Mucosa of descending colon (tissue), 3 donors: ENCODE measurements at regions not wholly inside any gene's neighbourhood (a gene's known extent, or its start where the extent isn't known, plus 50 kb on each side); places are given as distances from the start of the nearest gene placed in this dataset.

Experiments
- ATAC-seq: fragments of 200-7000 bp; cut with Tn5 transposase; one replicate; pipeline ENCODE4 v1.9.1; 2020; ENCODE audit warnings: mild to moderate bottlenecking, moderate library complexity
- DNase-seq, 3 donors: peaks; one replicate each; pipeline ENCODE4 v3.0.0-alpha.2; 2020
- H3K36me3 ChIP-seq: fragments of 200-600 bp; one replicate; pipeline ENCODE4 v1.8.0; 2021; ENCODE audit warnings: low read depth, mild to moderate bottlenecking
- H3K4me1 ChIP-seq: fragments of 200-600 bp; one replicate; pipeline ENCODE4 v1.8.0; 2021; ENCODE audit warnings: low read depth, mild to moderate bottlenecking
- H3K4me3 ChIP-seq: fragments of 200-600 bp; one replicate; pipeline ENCODE4 v1.8.0; 2021; ENCODE audit warnings: mild to moderate bottlenecking
- H3K9me3 ChIP-seq: fragments of 200-600 bp; one replicate; pipeline ENCODE4 v1.8.0; 2021; ENCODE audit warnings: mild to moderate bottlenecking
- intact Hi-C, 2 donors: fragments of 100-400 bp; cut with DNase I in 1 of 2; cut with micrococcal nuclease in 1 of 2; formaldehyde crosslinking; loops; one replicate each; pipeline versions ENCODE4 v1.11.0 to v1.11.1; 2022; cut with DNase I, micrococcal nuclease
- TF ChIP-seq, protein P1 (sequence below): fragments of 200-600 bp; IDR thresholded peaks from one replicate; pipeline ENCODE4 v1.8.0; 2022; ENCODE audit warnings: antibody characterized with exemption, mild to moderate bottlenecking
- donor health status: DM: no; HTN: no; CAD: no; lungs with moderate emphysema.
- donor health status: DM: no; HTN: no; CAD: no.
- donor health status: DM: no; HTN: yes; CAD: no.

- Histone ChIP-seq H3K9me3 (no peaks in the 10 kb centered on the region), H3K4me3 (no peak overlapping the region), H3K4me1 (no peaks in the 10 kb centered on the region), H3K36me3 (no peaks in the 10 kb centered on the region)
- TF ChIP-seq, protein P1, sequence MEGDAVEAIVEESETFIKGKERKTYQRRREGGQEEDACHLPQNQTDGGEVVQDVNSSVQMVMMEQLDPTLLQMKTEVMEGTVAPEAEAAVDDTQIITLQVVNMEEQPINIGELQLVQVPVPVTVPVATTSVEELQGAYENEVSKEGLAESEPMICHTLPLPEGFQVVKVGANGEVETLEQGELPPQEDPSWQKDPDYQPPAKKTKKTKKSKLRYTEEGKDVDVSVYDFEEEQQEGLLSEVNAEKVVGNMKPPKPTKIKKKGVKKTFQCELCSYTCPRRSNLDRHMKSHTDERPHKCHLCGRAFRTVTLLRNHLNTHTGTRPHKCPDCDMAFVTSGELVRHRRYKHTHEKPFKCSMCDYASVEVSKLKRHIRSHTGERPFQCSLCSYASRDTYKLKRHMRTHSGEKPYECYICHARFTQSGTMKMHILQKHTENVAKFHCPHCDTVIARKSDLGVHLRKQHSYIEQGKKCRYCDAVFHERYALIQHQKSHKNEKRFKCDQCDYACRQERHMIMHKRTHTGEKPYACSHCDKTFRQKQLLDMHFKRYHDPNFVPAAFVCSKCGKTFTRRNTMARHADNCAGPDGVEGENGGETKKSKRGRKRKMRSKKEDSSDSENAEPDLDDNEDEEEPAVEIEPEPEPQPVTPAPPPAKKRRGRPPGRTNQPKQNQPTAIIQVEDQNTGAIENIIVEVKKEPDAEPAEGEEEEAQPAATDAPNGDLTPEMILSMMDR, result no peak
- ATAC-seq, result no peak
- intact Hi-C loops, result no loop called here
- no peak for DNase-seq
These were observed 170.3 kb upstream of the USP24 start for GRCh38 chr1:55385402-55386018.

GRCh38 chr1:55384637-55385036 lies 169.5 kb upstream of the USP24 start:
- DNase-seq, result no peak
- no peak overlapping the region for H3K4me3 ChIP-seq
- ATAC-seq, result no peak
- H3K4me1 ChIP-seq, result no peaks in the 10 kb centered on the region
- no peaks in the 10 kb centered on the region for H3K36me3 ChIP-seq
- TF ChIP-seq, protein P1, result no peak
- H3K9me3 ChIP-seq, result no peaks in the 10 kb centered on the region
- intact Hi-C loops, result no loop called here

DNA sequence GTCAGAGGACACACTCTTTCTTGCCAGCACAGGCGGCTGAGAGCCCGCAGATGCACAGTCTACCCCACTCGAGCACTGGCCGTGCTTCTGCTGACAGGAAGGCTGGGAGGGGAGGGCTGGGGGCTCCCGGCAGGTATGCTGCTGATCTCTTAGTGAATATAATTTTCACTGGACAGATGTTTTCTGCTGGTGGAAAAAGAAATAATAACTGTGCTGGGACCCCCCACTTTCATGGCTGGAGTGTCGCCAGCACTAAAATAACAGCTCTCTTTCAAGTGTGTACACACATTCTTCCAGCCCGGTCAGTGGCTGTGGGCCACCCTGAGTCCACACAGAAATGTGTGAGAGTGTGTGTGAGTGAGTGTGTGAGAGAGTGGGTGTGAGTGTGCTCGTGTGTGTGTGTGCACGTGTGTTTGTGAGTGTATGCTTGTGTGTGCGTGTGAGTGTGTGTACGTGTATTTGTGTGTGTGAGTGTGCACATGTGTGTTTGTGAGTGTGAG lies 167.7 kb upstream of the USP24 start:
- H3K4me1 ChIP-seq, result no peaks in the 10 kb centered on the region
- intact Hi-C loops, result no loop called here
- TF ChIP-seq, protein P1, result no peak
- no peaks in the 10 kb centered on the region for H3K9me3 ChIP-seq
- H3K36me3 ChIP-seq, result no peaks in the 10 kb centered on the region
- DNase-seq, result no peak
- no peak for ATAC-seq
- no peak overlapping the region for H3K4me3 ChIP-seq

GRCh38 chr1:55381983-55382382 lies 166.8 kb upstream of the USP24 start:
- ATAC-seq, result no peak
- TF ChIP-seq, protein P1, result no peak
- intact Hi-C loops, result no loop called here

GRCh38 chr1:55381491-55381890 lies 166.3 kb upstream of the USP24 start:
- intact Hi-C loops, result no loop called here
- no peaks in the 10 kb centered on the region for H3K4me1 ChIP-seq

More at GRCh38 chr1:55381983-55382382, 166.8 kb upstream of the USP24 start:
- Histone ChIP-seq H3K4me3 (no peak overlapping the region), H3K4me1 (no peaks in the 10 kb centered on the region), H3K9me3 (no peaks in the 10 kb centered on the region), H3K36me3 (no peaks in the 10 kb centered on the region)
- no peak for DNase-seq

More at GRCh38 chr1:55381491-55381890, 166.3 kb upstream of the USP24 start:
- Histone ChIP-seq H3K9me3 (no peaks in the 10 kb centered on the region), H3K36me3 (no peaks in the 10 kb centered on the region), H3K4me3 (no peak overlapping the region)
- ATAC-seq (no peak), DNase-seq (no peak)
- TF ChIP-seq, protein P1, result no peak
